LNCaP clone FGC (cell line): ENCODE measurements at regions not wholly inside any gene's neighbourhood (a gene's known extent, or its start where the extent isn't known, plus 50 kb on each side); places are given as distances from the start of the nearest gene placed in this dataset.

ENCODE experiments used
- DNase-seq: peaks from one replicate; pipeline ENCODE4 v3.0.0-alpha.2; 2011; ENCODE audit warnings: low read depth
- H3K4me3 ChIP-seq: 2 replicates; pipeline ENCODE4 v1.5.1; 2011; ENCODE audit warnings: mild to moderate bottlenecking, low read depth, low read length, control low read depth
- TF ChIP-seq, protein P1 (sequence below): IDR thresholded peaks from 2 replicates; pipeline ENCODE4 v1.5.1; 2012; ENCODE audit warnings: mild to moderate bottlenecking; ENCODE audit not compliant: control insufficient read depth, insufficient read depth; ENCODE audit errors: extremely low read depth

DNA sequence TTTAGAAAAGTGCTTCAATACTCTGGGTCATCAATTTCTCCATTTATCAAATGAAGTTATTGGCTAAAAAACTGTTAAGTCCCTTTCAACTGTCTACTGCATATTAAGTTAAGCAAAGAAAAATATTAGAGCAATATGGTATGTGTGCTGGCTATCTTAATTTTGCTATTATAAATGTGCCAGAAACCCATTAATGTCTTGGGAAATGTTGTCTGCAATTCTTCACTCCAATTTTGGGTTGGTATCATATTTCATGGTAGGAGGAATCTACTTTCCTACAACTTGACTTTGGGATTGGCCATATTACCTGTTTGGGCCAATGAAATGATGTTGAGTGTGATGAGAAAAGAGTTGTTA lies 1063.9 kb downstream of the PLA2G4A start:
- no peak for DNase-seq
- no peak overlapping the region for H3K4me3 ChIP-seq

DNA sequence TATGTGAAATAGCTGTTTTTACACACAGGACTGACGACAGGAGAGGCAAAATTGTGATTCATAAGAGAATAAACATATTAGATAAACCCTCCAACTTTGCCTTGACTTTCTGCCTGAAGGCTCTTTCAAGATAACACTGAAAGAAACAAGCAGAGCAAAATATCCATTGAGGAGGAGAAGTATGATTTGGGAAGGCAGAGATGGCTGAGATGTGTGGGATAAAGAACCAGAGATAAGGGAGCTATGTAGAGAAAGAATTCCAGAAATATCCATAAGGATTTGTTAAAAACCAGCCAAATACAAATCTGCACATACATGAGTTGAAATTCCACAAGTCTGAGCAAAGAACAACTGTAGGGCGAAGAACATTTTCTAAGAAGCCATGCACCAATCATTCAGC lies 1064.7 kb downstream of the PLA2G4A start:
- no peak for DNase-seq
- TF ChIP-seq, protein P1, sequence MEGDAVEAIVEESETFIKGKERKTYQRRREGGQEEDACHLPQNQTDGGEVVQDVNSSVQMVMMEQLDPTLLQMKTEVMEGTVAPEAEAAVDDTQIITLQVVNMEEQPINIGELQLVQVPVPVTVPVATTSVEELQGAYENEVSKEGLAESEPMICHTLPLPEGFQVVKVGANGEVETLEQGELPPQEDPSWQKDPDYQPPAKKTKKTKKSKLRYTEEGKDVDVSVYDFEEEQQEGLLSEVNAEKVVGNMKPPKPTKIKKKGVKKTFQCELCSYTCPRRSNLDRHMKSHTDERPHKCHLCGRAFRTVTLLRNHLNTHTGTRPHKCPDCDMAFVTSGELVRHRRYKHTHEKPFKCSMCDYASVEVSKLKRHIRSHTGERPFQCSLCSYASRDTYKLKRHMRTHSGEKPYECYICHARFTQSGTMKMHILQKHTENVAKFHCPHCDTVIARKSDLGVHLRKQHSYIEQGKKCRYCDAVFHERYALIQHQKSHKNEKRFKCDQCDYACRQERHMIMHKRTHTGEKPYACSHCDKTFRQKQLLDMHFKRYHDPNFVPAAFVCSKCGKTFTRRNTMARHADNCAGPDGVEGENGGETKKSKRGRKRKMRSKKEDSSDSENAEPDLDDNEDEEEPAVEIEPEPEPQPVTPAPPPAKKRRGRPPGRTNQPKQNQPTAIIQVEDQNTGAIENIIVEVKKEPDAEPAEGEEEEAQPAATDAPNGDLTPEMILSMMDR: no peak
- H3K4me3 ChIP-seq: no peak overlapping the region

More for the DNA sequence above, 1063.9 kb downstream of the PLA2G4A start:
- TF ChIP-seq, protein P1: no peak

DNA sequence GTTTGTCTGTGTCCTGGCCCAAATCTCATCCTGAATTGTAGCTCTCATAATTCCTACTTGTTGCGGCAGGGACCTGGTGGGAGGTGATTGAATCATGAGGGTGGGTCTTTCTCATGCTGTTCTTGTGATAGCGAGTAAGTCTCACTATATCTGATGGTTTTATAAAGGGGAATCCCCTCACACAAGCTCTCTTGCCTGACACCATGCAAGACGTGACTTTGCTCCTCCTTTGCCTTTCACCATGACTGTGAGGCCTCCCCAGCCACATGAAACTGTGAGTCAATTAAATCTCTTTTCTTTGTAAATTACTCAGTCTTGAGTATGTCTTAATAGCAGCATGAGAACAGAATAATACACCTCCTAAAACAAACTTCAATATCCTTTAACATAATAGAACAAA lies 1065.6 kb downstream of the PLA2G4A start:
- TF ChIP-seq, protein P1: no peak
- DNase-seq: no peak
- no peak overlapping the region for H3K4me3 ChIP-seq

DNA sequence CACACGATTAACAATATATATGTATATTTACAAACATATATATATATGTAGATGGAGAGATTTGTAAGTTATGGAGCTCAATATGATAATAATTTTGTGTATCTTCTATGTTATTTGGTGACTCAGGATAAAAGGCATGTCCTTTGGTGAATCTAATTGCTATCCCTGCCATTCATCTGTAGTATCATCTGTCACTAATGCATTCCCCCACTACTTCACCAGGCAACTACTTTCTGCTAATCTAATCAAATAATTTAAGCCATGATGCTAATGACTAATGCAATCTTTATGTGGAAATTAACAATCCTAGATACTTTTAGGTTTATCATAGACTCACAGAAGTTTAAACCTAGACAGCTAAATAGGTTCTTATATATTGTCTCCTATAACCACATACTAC lies 1074.5 kb downstream of the PLA2G4A start:
- H3K4me3 ChIP-seq: no peak overlapping the region
- TF ChIP-seq, protein P1: no peak
- no peak for DNase-seq

DNA sequence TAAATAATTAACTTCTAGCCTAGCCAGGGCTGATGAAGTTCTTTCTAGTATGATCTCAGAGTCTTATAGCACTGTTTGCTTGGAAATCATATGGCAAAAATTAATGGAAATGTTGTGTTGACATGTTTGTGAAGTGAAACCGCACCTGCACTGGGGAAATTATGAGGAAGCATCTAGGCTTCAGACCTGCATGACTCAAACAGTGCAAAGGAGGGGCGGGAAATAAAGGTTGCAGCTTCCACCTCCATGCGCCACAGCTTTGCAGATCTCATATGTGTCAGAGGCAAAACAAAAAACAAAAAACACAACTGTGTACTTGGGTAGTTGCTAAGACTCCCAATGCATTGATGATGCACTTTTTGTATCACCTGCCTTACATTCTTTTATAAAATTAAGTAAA lies 1080.6 kb downstream of the PLA2G4A start:
- TF ChIP-seq, protein P1: no peak
- H3K4me3 ChIP-seq: no peak overlapping the region
- no peak for DNase-seq

DNA sequence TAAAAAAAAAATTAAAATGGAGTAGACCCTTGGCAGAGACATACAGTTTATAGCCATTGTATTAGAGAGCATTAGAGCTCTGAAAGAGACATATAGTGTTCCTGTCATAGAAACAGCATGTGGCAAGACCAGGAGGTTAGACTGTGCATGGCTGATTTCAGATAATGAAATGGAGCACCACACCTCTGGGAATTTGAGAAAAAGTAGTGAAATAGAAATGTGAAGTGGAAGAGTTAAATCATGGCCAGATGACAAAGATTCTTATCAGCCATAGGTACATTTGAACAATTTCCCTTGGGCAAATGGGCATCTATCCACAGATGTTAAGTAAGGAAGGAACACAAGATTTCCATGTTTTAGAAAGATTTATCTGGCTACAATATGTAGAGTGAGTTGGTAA lies 1083.1 kb downstream of the PLA2G4A start:
- peak; percentile 28 for DNase-seq
- H3K4me3 ChIP-seq: no peak overlapping the region
- TF ChIP-seq, protein P1: no peak

DNA sequence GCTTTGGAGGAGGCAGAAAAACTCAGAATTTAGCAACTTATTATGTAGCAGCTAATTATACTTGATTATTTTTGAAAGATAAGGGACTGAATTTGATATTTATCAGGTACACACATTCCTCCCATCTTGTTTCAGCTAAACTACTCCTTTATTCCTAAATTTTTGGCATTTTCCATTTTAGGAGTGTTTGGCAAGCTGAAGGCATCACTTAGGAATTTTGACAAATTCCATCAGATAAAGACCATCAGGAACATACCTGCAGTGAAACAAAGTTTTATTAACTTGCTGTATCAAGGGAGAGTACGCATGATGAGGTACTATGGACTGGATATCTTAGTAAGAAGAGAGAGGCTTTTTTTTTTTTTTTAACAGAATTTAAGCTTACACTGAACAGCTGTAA lies 1092.2 kb downstream of the PLA2G4A start:
- DNase-seq: no peak
- no peak overlapping the region for H3K4me3 ChIP-seq
- TF ChIP-seq, protein P1: no peak
